SK-N-MC (cell line): ENCODE measurements at regions not wholly inside any gene's neighbourhood (a gene's known extent, or its start where the extent isn't known, plus 50 kb on each side); places are given as distances from the start of the nearest gene placed in this dataset.

Experiments
- EZH2 ChIP-seq: fragments of 200-600 bp; sonication (generic); IDR thresholded peaks from one replicate; pipeline ENCODE4 v1.6.1; 2017; ENCODE audit warnings: antibody characterized with exemption
- FOXP2 ChIP-seq: optimal IDR thresholded peaks from 2 replicates; pipeline ENCODE3; 2011; ENCODE audit warnings: mild to moderate bottlenecking, moderate library complexity; ENCODE audit not compliant: insufficient read depth; ENCODE audit errors: extremely low read length, control extremely low read depth
- POLR2AphosphoS5 ChIP-seq: IDR thresholded peaks from 2 replicates; pipeline ENCODE4 v1.6.1; 2012; ENCODE audit warnings: mild to moderate bottlenecking, low read depth, low read length, borderline replicate concordance

DNA sequence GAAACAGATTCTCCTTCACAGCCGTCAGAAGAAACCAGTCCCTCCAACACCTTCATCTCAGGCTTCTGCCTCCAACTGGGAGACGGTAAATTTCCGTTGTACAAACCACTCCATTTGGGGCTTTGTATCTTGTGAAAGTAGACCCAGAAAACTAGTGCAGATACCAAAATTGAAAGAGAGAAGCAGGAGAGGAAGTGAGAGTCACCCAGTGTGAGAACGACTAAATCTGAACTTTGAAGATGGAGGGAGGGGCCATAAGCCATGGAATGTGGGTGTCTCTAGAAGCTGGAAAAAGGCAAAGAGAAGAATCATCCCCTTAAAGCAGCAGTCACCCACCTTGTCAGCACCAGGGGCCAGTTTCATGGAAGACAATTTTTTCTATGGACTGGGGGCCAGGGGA lies 88.3 kb upstream of the LRATD1 start:
- no peak for TF ChIP-seq EZH2
- TF ChIP-seq POLR2AphosphoS5 = no peak
- TF ChIP-seq FOXP2 = no peak
